Stimulated activated memory B cell treated with anti-CD40 and anti-IgM and Interleukin-4, amounts not matched to agents 10 μg/mL and 1 μg/mL and 100 μg/mL, for 72 hours (primary cell): ENCODE measurements at regions not wholly inside any gene's neighbourhood (a gene's known extent, or its start where the extent isn't known, plus 50 kb on each side); places are given as distances from the start of the nearest gene placed in this dataset.

Experiments
- ATAC-seq: fragments of 150-1000 bp; cut with Tn5 transposase; 2 replicates; pipeline ENCODE4 v1.10.0; 2021
- H3K27ac Mint-ChIP-seq: one replicate; pipeline ENCODE4 v1.8.0; 2022; ENCODE audit warnings: mild to moderate bottlenecking, mixed read lengths
- H3K27me3 Mint-ChIP-seq: one replicate; pipeline ENCODE4 v1.8.0; 2022; ENCODE audit warnings: mixed read lengths
- H3K36me3 Mint-ChIP-seq: one replicate; pipeline ENCODE4 v1.8.0; 2022; ENCODE audit warnings: mixed read lengths
- H3K4me1 Mint-ChIP-seq: one replicate; pipeline ENCODE4 v1.8.0; 2022; ENCODE audit warnings: mixed read lengths
- H3K4me3 Mint-ChIP-seq: one replicate; pipeline ENCODE4 v1.8.0; 2022; ENCODE audit warnings: mild to moderate bottlenecking, moderate library complexity, mixed read lengths
- H3K9me3 Mint-ChIP-seq: one replicate; pipeline ENCODE4 v1.8.0; 2022; ENCODE audit warnings: mixed read lengths

GRCh38 chr22:49227670-49228069 lies 600.0 kb downstream of the BRD1 start:
- no peak overlapping the region for H3K27ac Mint-ChIP-seq
- ATAC-seq = no peak
- peaks cover 9% of the 10 kb centered on the region for H3K9me3 Mint-ChIP-seq
- no peaks in the 10 kb centered on the region for H3K4me1 Mint-ChIP-seq
- H3K4me3 Mint-ChIP-seq = no peak overlapping the region
- no peaks in the 10 kb centered on the region for H3K36me3 Mint-ChIP-seq
- H3K27me3 Mint-ChIP-seq = no peaks in the 10 kb centered on the region

DNA sequence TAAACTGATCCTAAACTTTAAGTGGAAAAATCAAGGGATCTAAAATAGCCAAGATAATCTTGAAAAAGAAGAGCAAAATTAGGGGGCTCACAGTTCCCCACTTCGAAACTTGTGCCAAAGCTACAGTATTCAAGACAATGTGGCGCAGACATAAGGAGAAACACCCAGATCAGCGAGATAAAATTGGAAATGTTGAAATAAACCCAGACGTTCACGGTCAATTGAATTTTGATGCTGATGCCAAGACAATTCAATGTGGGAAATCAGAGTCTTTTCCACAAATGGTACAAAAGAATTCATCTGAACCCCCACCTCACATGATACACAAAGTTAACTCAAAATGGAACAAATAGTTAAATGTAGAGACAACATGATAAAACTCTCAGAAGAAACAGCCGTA lies 601.6 kb downstream of the BRD1 start:
- H3K27ac Mint-ChIP-seq = no peak overlapping the region
- peaks cover 9% of the 10 kb centered on the region for H3K9me3 Mint-ChIP-seq
- H3K4me1 Mint-ChIP-seq = no peaks in the 10 kb centered on the region
- H3K36me3 Mint-ChIP-seq = no peaks in the 10 kb centered on the region
- no peak for ATAC-seq
- H3K27me3 Mint-ChIP-seq = no peaks in the 10 kb centered on the region
- H3K4me3 Mint-ChIP-seq = no peak overlapping the region

GRCh38 chr22:49224243-49224642 lies 603.4 kb downstream of the BRD1 start:
- H3K27ac Mint-ChIP-seq = no peak overlapping the region
- peaks cover 10% of the 10 kb centered on the region for H3K27me3 Mint-ChIP-seq
- H3K4me3 Mint-ChIP-seq = no peak overlapping the region
- H3K9me3 Mint-ChIP-seq = peaks cover 16% of the 10 kb centered on the region
- H3K4me1 Mint-ChIP-seq = no peaks in the 10 kb centered on the region
- H3K36me3 Mint-ChIP-seq = no peaks in the 10 kb centered on the region
- ATAC-seq = no peak

GRCh38 chr22:49218142-49218541 lies 609.5 kb downstream of the BRD1 start:
- Mint-ChIP-seq H3K4me1 (no peaks in the 10 kb centered on the region), H3K4me3 (no peak overlapping the region), H3K27ac (no peak overlapping the region), H3K36me3 (peaks cover 8% of the 10 kb centered on the region), H3K27me3 (peaks cover 65% of the 10 kb centered on the region), H3K9me3 (peaks cover 19% of the 10 kb centered on the region)
- ATAC-seq = no peak

DNA sequence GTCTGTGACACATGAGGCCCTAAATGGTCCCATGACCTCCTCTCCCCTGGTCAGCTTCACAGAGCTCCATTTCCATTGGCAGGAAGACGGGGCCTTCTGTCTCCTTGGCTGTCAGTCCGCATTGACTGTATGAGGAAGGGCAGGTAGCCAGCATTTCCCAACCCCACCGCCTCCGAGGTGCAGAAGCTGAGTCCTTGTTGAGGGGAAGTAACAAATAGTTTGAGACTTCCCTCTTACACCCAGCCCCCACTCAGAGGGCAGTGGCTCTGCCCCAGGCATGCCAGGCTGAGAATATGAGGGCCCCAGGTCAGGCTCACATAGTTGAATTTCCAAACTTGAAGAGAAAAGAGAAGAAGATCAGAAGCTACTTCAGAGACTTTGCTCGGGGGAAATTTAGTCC lies 611.1 kb downstream of the BRD1 start:
- peaks cover 8% of the 10 kb centered on the region for H3K36me3 Mint-ChIP-seq
- H3K27ac Mint-ChIP-seq = no peak overlapping the region
- peaks cover 19% of the 10 kb centered on the region for H3K9me3 Mint-ChIP-seq
- no peaks in the 10 kb centered on the region for H3K4me1 Mint-ChIP-seq
- peaks cover 70% of the 10 kb centered on the region for H3K27me3 Mint-ChIP-seq
- ATAC-seq = no peak
- H3K4me3 Mint-ChIP-seq = no peak overlapping the region

- no peaks in the 10 kb centered on the region for H3K4me1 Mint-ChIP-seq
- peaks cover 70% of the 10 kb centered on the region for H3K27me3 Mint-ChIP-seq
- H3K4me3 Mint-ChIP-seq = no peak overlapping the region
- ATAC-seq = no peak
- peaks cover 8% of the 10 kb centered on the region for H3K36me3 Mint-ChIP-seq
- no peak overlapping the region for H3K27ac Mint-ChIP-seq
- peaks cover 19% of the 10 kb centered on the region for H3K9me3 Mint-ChIP-seq
These were observed 611.8 kb downstream of the BRD1 start for GRCh38 chr22:49215840-49216239.

DNA sequence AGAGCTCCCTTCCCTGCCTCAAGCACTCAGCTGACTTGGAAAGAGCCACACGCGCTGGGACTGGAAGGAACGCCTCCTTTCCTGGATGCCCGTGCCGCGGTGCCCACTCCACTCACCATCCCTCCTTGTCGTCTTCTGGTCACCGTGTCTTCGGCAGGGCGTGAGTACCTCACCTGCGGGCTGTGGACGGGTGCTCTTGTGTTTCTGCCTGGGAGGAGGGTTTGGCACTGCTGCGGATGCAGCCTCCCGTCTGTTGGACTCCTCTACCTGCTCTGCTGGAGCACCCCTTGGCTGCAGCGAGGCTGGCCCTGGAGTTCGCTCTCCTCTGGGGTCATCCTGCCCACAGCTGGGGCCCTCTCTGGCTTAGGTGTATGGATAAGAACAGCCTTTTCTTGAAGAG lies 612.7 kb downstream of the BRD1 start:
- no peak overlapping the region for H3K4me3 Mint-ChIP-seq

DNA sequence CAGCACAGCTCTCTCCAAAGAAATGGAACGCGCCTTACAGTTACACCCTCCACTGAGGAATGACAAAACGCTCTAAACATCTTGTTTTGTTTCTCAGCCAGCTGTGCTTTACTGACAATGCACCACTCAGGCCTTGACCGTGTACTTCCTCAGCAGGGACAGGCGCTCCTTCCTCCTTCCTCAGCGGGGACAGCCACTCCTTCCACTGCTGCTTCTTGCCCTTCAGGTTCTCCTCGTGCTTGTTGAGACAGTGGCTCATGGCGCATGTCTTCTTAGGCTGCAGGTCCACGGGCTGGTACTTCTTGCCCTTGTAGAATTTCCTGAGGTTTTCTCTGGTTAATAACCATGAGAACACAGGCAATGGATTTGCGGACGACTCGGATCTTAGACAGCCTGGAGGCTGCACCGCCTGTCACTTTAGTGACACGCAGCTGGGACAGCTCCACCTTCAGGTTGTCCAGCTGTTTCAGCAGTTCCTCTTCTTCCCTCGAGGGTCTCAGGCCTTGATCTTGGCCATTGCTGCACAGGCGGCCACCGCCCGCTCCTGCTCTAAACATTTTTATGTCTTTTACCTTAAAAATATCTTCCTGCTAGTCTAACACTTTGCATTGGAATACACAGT lies 613.8 kb downstream of the BRD1 start:
- H3K36me3 Mint-ChIP-seq = peaks cover 8% of the 10 kb centered on the region
- ATAC-seq = no peak
- peaks cover 59% of the 10 kb centered on the region for H3K27me3 Mint-ChIP-seq
- peaks cover 12% of the 10 kb centered on the region for H3K9me3 Mint-ChIP-seq
- no peaks in the 10 kb centered on the region for H3K4me1 Mint-ChIP-seq
- no peak overlapping the region for H3K27ac Mint-ChIP-seq
- no peak overlapping the region for H3K4me3 Mint-ChIP-seq

More for the DNA sequence above, 612.7 kb downstream of the BRD1 start:
- Mint-ChIP-seq H3K36me3 (peaks cover 8% of the 10 kb centered on the region), H3K27me3 (peaks cover 68% of the 10 kb centered on the region), H3K4me1 (no peaks in the 10 kb centered on the region), H3K9me3 (peaks cover 19% of the 10 kb centered on the region), H3K27ac (no peak overlapping the region)
- no peak for ATAC-seq

- Mint-ChIP-seq H3K4me1 (no peaks in the 10 kb centered on the region), H3K4me3 (no peak overlapping the region)
These were observed 615.2 kb downstream of the BRD1 start for GRCh38 chr22:49212466-49212865.

GRCh38 chr22:49212002-49212401 lies 615.7 kb downstream of the BRD1 start:
- no peak for ATAC-seq
- Mint-ChIP-seq H3K9me3 (no peaks in the 10 kb centered on the region), H3K4me1 (no peaks in the 10 kb centered on the region), H3K4me3 (no peak overlapping the region), H3K27ac (no peak overlapping the region), H3K36me3 (no peaks in the 10 kb centered on the region), H3K27me3 (peaks cover 44% of the 10 kb centered on the region)

More at GRCh38 chr22:49212466-49212865, 615.2 kb downstream of the BRD1 start:
- ATAC-seq = no peak
- Mint-ChIP-seq H3K36me3 (no peaks in the 10 kb centered on the region), H3K27ac (no peak overlapping the region), H3K9me3 (peaks cover 3% of the 10 kb centered on the region), H3K27me3 (peaks cover 49% of the 10 kb centered on the region)

DNA sequence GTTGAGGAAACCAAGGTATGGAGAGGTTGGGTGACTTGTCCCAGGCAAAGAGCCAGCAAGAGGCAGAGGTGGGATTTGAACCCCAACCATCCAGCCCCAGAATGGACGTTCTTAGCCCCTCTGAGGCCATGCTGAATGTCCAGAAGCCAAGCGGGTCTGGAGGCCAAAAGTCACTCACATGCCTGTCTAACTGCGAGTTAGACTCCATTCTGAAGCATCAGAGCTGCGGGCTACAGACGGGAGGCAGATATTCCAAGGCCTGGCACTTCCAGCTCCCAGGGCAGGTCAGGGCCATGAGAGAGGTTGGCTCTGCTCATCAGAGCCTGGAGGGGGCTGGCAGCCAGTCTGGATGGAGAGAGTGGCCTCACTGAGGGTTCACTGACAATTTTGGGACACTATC lies 616.5 kb downstream of the BRD1 start:
- H3K27ac Mint-ChIP-seq = no peak overlapping the region
- peaks cover 36% of the 10 kb centered on the region for H3K27me3 Mint-ChIP-seq
- H3K4me3 Mint-ChIP-seq = no peak overlapping the region
- no peaks in the 10 kb centered on the region for H3K9me3 Mint-ChIP-seq
- H3K36me3 Mint-ChIP-seq = no peaks in the 10 kb centered on the region
- no peak for ATAC-seq
- no peaks in the 10 kb centered on the region for H3K4me1 Mint-ChIP-seq

DNA sequence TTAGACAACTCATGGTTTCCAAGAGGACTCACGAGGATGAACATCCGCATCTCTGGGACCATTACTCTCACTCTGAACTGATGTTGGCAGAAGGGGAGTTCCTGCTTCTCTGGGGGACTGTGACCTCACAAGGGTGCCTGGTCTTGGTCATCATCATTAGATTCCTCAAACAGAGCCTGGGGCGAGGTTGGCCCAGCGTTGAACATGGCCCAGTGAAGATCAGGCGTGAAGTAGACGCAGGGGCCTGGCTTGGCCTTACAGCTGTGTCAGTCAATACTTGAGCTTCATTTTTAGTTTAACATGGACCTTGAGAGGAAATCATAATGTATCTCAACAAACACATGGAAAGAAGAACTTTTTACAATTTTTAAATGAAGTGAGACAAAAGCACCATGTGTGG lies 617.1 kb downstream of the BRD1 start:
- Mint-ChIP-seq H3K36me3 (no peaks in the 10 kb centered on the region), H3K4me3 (no peak overlapping the region), H3K4me1 (no peaks in the 10 kb centered on the region), H3K27me3 (peaks cover 30% of the 10 kb centered on the region), H3K27ac (no peak overlapping the region), H3K9me3 (no peaks in the 10 kb centered on the region)
- no peak for ATAC-seq

GRCh38 chr22:49209452-49210195 lies 618.0 kb downstream of the BRD1 start:
- Mint-ChIP-seq H3K4me1 (no peaks in the 10 kb centered on the region), H3K27ac (no peak overlapping the region), H3K27me3 (peaks cover 28% of the 10 kb centered on the region)

DNA sequence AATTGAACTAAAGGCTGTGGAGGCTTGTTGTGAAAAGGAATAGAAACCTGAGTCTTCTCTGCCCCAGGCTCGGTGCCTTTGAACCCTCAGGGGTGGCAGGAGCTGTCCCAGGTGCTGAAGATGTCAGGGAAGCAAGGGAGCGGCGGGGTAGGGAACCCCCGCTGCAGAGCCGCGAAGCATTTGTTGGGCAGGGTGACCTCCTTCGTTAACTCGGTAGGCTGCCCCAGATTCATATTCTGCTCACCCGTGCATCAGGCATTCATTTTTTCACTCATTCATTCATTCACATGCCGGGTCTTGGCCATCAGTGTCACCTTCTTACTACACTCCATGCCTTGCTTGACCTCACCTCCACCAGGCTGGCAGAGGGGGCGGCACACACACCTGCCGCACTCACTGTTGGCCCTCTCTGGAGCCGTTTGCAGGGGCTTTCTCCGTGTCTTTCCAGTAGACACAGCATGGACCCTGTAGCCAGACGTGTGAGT lies 618.9 kb downstream of the BRD1 start:
- Mint-ChIP-seq H3K36me3 (no peaks in the 10 kb centered on the region), H3K4me3 (no peak overlapping the region), H3K9me3 (no peaks in the 10 kb centered on the region), H3K4me1 (no peaks in the 10 kb centered on the region), H3K27ac (no peak overlapping the region), H3K27me3 (peaks cover 21% of the 10 kb centered on the region)
- ATAC-seq = no peak

More at GRCh38 chr22:49209452-49210195, 618.0 kb downstream of the BRD1 start:
- Mint-ChIP-seq H3K4me3 (no peak overlapping the region), H3K9me3 (no peaks in the 10 kb centered on the region), H3K36me3 (no peaks in the 10 kb centered on the region)
- ATAC-seq = no peak

GRCh38 chr22:49208004-49208402 lies 619.7 kb downstream of the BRD1 start:
- no peak overlapping the region for H3K27ac Mint-ChIP-seq
- no peak for ATAC-seq
- no peak overlapping the region for H3K4me3 Mint-ChIP-seq

More at GRCh38 chr22:49208004-49208402, 619.7 kb downstream of the BRD1 start:
- Mint-ChIP-seq H3K4me1 (no peaks in the 10 kb centered on the region), H3K9me3 (no peaks in the 10 kb centered on the region), H3K27me3 (peaks cover 13% of the 10 kb centered on the region), H3K36me3 (no peaks in the 10 kb centered on the region)
